ENCODE measurements at regions not wholly inside any gene's neighbourhood (a gene's known extent, or its start where the extent isn't known, plus 50 kb on each side); places are given as distances from the start of the nearest gene placed in this dataset.

- TF ChIP-seq CTCF (IDR thresholded peaks at IDR 0.05), result no peak
- no peak for TF ChIP-seq POLR2A (IDR thresholded peaks at IDR 0.05)
These were observed 263.7 kb upstream of the ARX start for GRCh38 chrX:25279510-25279909.
